SKM-1 (cell line): ENCODE measurements at regions not wholly inside any gene's neighbourhood (a gene's known extent, or its start where the extent isn't known, plus 50 kb on each side); places are given as distances from the start of the nearest gene placed in this dataset.
"Not testable (repeated sequence)": the region's sequence is repeated elsewhere in the genome, so short reads cannot be mapped to it uniquely, and the experiment has no call there.

ENCODE experiments used
- DNase-seq: peaks from one replicate; lab custom pipeline; 2025; ENCODE audit not compliant: unreplicated experiment; lab: John Stamatoyannopoulos, UW

- no peak for DNase-seq
Measured at GRCh38 chrX:108875548-108875947, 139.2 kb upstream of the IRS4 start.

GRCh38 chrX:108843039-108843438, 106.7 kb upstream of the IRS4 start:
- DNase-seq, result not testable (repeated sequence)

GRCh38 chrX:108833993-108834392, 97.6 kb upstream of the IRS4 start:
- no peak for DNase-seq

- DNase-seq, result no peak
Measured at GRCh38 chrX:108811891-108812290, 75.5 kb upstream of the IRS4 start.

- DNase-seq, result no peak
Measured at GRCh38 chrX:108795240-108795639, 58.9 kb upstream of the IRS4 start.
